ENCODE measurements at regions not wholly inside any gene's neighbourhood (a gene's known extent, or its start where the extent isn't known, plus 50 kb on each side); places are given as distances from the start of the nearest gene placed in this dataset.

GRCh38 chr19:30315159-30315558 lies 57.0 kb upstream of the ZNF536 start:
- TF ChIP-seq ZNF274 (IDR thresholded peaks at IDR 0.05; ENCODE audit: low read depth, low read length): no peak
- no peak overlapping the region for H3K4me3 ChIP-seq (ENCODE audit: low read length)

DNA sequence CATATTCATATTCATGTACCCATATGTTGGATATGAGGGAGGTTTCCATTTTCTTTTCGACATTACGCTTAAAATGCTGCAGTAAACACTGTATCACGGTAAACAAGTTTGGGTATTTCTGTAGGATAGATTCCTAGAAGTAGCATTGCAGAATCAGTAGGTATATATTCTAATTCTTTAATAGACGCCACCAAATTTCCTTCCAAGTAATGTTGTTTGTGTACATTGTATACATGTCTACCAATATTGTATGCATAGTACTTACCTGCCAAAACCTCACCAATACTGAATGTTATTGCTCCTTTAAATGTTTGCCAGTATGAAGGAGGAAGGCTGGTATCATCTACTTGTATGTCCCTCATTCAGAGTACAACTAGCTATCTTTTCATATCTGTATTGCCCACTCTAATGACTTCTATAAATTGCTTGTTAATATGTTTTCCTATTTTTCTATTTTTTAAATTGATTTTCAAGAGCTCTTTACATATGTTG lies 56.1 kb upstream of the ZNF536 start:
- no peak for TF ChIP-seq ZNF274 (IDR thresholded peaks at IDR 0.05; ENCODE audit: low read depth, low read length)
- no peak overlapping the region for H3K4me3 ChIP-seq (ENCODE audit: low read length)

- no peak overlapping the region for H3K4me3 ChIP-seq (ENCODE audit: low read length)
- TF ChIP-seq ZNF274 (IDR thresholded peaks at IDR 0.05; ENCODE audit: low read depth, low read length): no peak
Measured at GRCh38 chr19:30316560-30317106, 55.6 kb upstream of the ZNF536 start.

DNA sequence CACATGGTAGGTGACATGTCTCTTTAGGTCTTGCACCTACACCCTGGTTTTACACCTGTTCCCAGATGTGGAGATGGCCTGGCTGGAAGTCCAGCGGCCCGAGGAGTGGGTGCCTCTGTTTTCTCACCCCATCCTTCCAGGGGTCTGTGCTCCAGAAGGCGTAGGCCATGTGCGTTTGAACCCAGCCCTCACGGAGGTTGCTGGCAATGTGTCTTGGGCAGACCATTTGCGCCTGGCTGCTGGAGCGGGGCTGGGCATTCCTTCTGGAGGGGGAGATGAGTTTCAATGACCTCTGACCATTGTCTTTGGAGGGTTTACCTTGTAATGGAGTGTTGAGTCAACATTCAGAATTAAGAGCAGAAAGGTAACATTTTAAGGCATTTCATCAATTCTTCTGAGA lies 54.8 kb upstream of the ZNF536 start:
- no peak for TF ChIP-seq ZNF274 (IDR thresholded peaks at IDR 0.05; ENCODE audit: low read depth, low read length)
- no peak overlapping the region for H3K4me3 ChIP-seq (ENCODE audit: low read length)

GRCh38 chr19:30318261-30318660 lies 53.9 kb upstream of the ZNF536 start:
- no peak overlapping the region for H3K4me3 ChIP-seq (ENCODE audit: low read length)
- no peak for TF ChIP-seq ZNF274 (IDR thresholded peaks at IDR 0.05; ENCODE audit: low read depth, low read length)

GRCh38 chr19:30318936-30319335 lies 53.2 kb upstream of the ZNF536 start:
- no peak for TF ChIP-seq ZNF274 (IDR thresholded peaks at IDR 0.05; ENCODE audit: low read depth, low read length)
- no peak overlapping the region for H3K4me3 ChIP-seq (ENCODE audit: low read length)

DNA sequence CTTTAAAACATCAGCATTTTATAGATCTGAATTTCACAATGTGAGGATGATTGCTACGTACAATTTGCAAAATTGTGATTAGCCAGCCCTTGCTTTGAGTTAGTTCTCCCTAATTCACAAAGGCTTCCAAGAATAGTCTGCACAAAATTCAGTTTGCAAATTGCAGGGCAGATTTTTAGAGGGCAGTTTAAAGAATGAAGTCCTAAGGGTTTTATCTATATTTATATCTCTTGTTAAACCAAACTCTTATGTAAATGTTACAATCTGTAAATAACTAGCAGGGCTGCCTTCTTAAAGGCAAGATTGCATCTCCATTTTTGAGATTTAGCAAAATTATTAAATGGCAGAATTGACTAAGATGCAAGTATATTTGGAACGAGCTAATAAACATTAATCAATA lies 52.8 kb upstream of the ZNF536 start:
- no peak overlapping the region for H3K4me3 ChIP-seq (ENCODE audit: low read length)
- TF ChIP-seq ZNF274 (IDR thresholded peaks at IDR 0.05; ENCODE audit: low read depth, low read length): no peak

DNA sequence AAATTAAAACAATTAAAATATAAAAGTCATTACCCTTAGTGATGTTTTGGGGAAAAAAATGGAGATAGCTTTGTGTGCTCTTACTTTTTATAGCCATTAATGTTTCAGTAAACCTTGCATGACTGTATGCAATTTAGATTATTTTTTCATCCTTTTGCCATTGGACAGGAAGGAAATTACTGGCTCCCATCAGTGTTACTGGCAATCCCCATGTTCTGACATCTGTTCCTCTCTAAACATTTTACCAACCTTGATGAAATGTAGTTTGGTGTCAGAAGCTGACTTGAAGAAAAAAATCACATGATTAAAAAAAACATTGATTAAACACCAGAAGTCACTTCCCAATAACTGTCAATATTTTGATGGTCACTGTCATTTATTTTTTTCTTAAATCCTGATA lies 52.3 kb upstream of the ZNF536 start:
- TF ChIP-seq ZNF274 (IDR thresholded peaks at IDR 0.05; ENCODE audit: low read depth, low read length): no peak
- H3K4me3 ChIP-seq (ENCODE audit: low read length): no peak overlapping the region

DNA sequence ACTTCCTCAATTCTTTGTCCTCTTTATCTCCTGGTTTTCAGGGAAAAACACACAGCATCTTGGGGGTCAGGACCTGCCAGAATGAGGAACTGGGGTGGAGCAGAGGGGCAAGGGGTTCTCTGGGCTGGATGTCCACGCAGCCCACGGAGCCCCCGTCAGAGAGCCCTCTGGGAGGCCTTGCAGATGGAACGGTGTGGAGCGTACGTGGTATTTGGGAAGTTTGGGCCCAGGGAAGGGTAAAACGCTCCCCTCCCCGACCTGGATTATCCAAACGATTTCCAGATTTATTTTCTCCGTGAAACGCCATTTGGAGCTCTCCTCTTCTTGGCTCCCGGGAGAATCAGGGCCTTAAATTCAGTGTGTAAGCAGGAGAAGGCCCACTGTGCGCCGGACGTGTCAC lies 51.7 kb upstream of the ZNF536 start:
- no peak overlapping the region for H3K4me3 ChIP-seq (ENCODE audit: low read length)
- TF ChIP-seq ZNF274 (IDR thresholded peaks at IDR 0.05; ENCODE audit: low read depth, low read length): no peak

GRCh38 chr19:30320916-30321315 lies 51.3 kb upstream of the ZNF536 start:
- TF ChIP-seq ZNF274 (IDR thresholded peaks at IDR 0.05; ENCODE audit: low read depth, low read length): no peak
- no peak overlapping the region for H3K4me3 ChIP-seq (ENCODE audit: low read length)
